NCI-H526 (cell line): ENCODE measurements at regions not wholly inside any gene's neighbourhood (a gene's known extent, or its start where the extent isn't known, plus 50 kb on each side); places are given as distances from the start of the nearest gene placed in this dataset.
"Not testable (repeated sequence)": the region's sequence is repeated elsewhere in the genome, so short reads cannot be mapped to it uniquely, and the experiment has no call there.

Source experiments
- DNase-seq, 2 experiments: peaks; one replicate each; lab custom pipeline; 2025; lab: John Stamatoyannopoulos, UW

DNA sequence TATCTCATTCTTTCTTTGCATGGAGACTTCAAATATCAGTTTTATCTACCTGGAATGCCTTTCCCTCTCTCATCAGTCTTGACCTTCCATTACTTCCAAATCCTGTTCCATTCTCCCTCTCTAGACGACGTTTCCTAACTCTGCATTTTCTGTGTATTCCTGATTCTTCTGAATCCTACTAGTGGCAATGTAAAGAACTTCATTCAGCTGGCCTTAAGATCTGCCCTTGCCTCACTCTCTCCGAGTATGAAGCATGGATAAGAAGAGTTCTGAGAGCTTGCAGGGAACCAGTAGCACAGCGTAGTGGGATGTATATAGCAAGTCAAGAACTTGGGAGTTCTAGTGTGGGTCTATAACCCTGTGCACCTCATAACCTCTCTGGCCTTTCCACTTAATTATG, 68.5 kb upstream of the HOXC13 start:
- DNase-seq: no peak

DNA sequence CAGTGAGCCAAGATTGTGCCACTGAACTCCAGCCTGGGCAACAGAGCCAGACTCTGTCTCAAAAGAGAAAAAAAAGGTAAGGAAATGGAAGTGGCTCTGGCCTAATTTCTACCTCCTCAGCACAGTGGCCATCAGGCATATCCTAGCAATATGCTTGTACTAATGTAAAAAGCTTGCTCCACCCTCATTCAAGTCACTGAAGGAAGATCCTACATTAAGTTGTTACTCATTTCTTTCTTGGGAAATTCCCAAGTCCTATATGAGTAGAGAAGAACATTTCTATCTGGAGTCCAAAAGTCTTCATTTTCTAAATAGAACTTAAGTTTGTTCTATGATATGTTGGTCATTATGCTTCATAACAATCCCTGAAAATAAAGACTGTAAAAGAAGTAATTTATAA, 67.3 kb upstream of the HOXC13 start:
- DNase-seq: no peak

DNA sequence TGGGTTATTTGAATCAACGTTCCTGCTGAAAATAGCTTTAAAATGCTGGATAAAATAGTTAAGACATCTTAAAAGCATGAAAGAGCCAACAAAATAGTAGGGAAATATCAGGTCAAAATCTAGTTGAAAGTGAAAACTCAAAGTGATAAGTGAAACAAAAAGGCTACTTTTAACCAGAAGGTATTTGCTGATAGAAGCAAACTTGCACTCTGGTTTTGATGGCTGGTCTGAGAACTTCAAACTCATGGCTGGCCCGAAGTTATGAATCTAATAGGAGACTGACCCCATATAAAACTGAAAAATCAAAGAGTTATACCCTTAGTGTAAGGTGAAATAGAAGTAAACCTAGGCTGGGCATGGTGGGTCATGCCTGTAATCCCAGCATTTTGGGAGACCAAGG, 66.3 kb upstream of the HOXC13 start:
- no peak for DNase-seq

DNA sequence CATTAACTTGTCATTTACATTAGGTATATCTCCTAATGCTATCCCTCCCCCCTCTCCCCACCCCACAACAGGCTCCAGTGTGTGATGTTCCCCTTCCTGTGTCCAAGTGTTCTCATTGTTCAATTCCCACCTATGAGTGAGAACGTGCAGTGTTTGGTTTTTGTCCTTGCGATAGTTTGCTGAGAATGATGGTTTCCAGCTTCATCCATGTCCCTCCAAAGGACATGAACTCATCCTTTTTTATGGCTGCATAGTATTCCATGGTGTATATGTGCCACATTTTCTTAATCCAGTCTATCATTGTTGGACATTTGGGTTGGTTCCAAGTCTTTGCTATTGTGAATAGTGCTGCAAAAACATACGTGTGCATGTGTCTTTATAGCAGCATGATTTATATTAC, 60.7 kb upstream of the HOXC13 start:
- not testable (repeated sequence) for DNase-seq

DNA sequence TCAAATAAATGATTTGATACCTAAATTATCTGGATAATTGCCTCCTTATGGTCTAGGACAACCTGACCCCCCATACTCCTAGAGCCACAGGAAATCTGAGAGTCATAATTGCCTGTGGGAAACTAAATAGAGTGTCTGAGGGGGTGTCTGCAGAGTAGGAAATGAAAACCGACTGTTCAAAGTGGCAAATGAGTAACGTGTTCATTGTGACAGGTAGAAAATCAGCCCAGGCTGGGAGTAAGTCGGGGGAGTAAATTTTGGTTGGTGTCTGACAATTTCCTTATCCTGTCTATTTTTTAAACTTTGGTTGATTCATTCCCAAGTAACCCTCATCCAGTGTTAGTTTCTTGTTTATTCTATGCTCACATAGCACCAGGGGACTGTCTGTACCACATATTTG, 51.6 kb upstream of the HOXC13 start:
- peak in 1 of 2 experiments; percentile 10 for DNase-seq

DNA sequence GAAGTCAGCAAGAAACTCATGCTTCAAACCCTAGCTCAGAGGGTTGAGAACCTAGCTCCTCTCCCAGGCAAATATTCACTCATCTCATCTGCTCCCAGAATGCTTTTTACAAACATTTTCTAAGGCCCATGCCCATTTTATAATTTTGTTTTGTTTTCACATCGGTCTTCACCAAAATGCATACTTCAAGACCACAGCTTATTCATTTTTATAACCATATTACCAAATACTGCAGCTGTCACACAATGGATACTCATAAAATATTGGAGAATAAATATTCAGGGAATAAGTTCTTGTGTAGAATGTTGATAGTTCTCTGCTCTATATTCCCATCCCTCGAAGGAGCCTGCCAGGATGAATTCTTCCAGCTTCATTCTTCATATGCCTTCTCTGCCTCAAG, 50.8 kb upstream of the HOXC13 start:
- DNase-seq: no peak
